Testis (tissue), 2 donors: ENCODE measurements at regions not wholly inside any gene's neighbourhood (a gene's known extent, or its start where the extent isn't known, plus 50 kb on each side); places are given as distances from the start of the nearest gene placed in this dataset.

ENCODE experiments used
- POLR2A ChIP-seq: fragments of 450-650 bp; IDR thresholded peaks from one replicate; pipeline ENCODE4 v1.6.1; 2017; ENCODE audit warnings: antibody characterized with exemption, mild to moderate bottlenecking, moderate library complexity
- TF ChIP-seq, protein P1 (sequence below), 3 experiments: fragments of 450-650 bp in 2 of 3; fragments of 200-600 bp in 1 of 3; sonication (generic) in 1 of 3; IDR thresholded peaks; one replicate each; pipeline ENCODE4 v1.5.1; 2016 to 2019; ENCODE audit warnings: antibody characterized with exemption in 3 of 3, mild to moderate bottlenecking in 2 of 3, moderate library complexity in 1 of 3

DNA sequence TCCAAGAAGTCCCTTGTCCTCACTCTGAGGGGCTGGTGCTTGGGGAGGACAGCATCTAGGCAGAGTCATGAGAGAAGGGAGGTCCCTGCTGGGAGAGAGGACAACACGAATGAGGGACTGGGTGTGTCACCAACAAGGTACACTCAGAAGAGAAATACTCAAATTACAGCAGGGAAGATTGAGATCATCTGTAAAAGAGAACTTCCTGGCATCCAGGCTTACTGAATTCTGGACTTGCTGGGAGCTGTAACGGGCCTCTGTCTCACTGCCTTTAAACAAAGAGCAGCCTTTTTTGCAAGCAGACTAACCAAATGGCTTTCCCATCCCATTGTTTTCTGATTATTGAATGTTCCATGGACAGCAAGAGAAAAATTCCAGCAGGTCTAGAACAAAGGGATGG is 195.7 kb upstream of the RAB4A start:
- TF ChIP-seq, protein P1, sequence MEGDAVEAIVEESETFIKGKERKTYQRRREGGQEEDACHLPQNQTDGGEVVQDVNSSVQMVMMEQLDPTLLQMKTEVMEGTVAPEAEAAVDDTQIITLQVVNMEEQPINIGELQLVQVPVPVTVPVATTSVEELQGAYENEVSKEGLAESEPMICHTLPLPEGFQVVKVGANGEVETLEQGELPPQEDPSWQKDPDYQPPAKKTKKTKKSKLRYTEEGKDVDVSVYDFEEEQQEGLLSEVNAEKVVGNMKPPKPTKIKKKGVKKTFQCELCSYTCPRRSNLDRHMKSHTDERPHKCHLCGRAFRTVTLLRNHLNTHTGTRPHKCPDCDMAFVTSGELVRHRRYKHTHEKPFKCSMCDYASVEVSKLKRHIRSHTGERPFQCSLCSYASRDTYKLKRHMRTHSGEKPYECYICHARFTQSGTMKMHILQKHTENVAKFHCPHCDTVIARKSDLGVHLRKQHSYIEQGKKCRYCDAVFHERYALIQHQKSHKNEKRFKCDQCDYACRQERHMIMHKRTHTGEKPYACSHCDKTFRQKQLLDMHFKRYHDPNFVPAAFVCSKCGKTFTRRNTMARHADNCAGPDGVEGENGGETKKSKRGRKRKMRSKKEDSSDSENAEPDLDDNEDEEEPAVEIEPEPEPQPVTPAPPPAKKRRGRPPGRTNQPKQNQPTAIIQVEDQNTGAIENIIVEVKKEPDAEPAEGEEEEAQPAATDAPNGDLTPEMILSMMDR (IDR thresholded peaks at IDR 0.05), result no peak
- TF ChIP-seq POLR2A, result no peak
